Motor neuron (in vitro differentiated cells): ENCODE measurements at regions not wholly inside any gene's neighbourhood (a gene's known extent, or its start where the extent isn't known, plus 50 kb on each side); places are given as distances from the start of the nearest gene placed in this dataset.
"Not testable (repeated sequence)": the region's sequence is repeated elsewhere in the genome, so short reads cannot be mapped to it uniquely, and the experiment has no call there.

Experiments
- ATAC-seq, 8 experiments: fragments of 200-7000 bp; cut with Tn5 transposase; replicated peaks in 6 of 8; 2 replicates each; pipeline ENCODE4 v1.8.0; 2021; ENCODE audit warnings: mild to moderate bottlenecking in 8 of 8, moderate library complexity in 8 of 8
- H3K27ac ChIP-seq, 2 donors: fragments of 250-450 bp; sonication (Bioruptor Pico); 2 replicates each; pipeline ENCODE4 v1.9.0; 2021; ENCODE audit warnings: antibody characterized with exemption in 2 of 2, mild to moderate bottlenecking in 2 of 2, moderate library complexity in 1 of 2
- H3K4me1 ChIP-seq, 2 donors: fragments of 250-450 bp; sonication (Bioruptor Pico); replicated peaks in 1 of 2; 2 replicates each; pipeline ENCODE4 v1.6.1; 2021; ENCODE audit warnings: antibody characterized with exemption in 2 of 2, mild to moderate bottlenecking in 2 of 2, moderate library complexity in 1 of 2
- H3K4me3 ChIP-seq, 5 donors: fragments of 250-450 bp; sonication (Bioruptor Pico); 2 replicates each; pipeline ENCODE4 v1.9.0; 2021; ENCODE audit warnings: antibody characterized with exemption in 5 of 5, mild to moderate bottlenecking in 5 of 5, moderate library complexity in 4 of 5
- WGBS, 10 experiments: fragments of 450-650 bp; shearing (Covaris generic); methylation state at CpG; one replicate each; pipeline ENCODE4 v1.0.0; 2022; 5-methylcytosine and 5-hydroxymethylcytosine counted together
- in situ Hi-C, 9 experiments: fragments of 400-800 bp; cut with MboI; loops; one replicate each; pipeline ENCODE4 v1.15.0; 2021; ENCODE audit warnings: low sequenced_read_pairs in 9 of 9, low pct_unique_long_range_greater_than_20kb in 2 of 9; ENCODE audit not compliant: unreplicated experiment in 9 of 9

DNA sequence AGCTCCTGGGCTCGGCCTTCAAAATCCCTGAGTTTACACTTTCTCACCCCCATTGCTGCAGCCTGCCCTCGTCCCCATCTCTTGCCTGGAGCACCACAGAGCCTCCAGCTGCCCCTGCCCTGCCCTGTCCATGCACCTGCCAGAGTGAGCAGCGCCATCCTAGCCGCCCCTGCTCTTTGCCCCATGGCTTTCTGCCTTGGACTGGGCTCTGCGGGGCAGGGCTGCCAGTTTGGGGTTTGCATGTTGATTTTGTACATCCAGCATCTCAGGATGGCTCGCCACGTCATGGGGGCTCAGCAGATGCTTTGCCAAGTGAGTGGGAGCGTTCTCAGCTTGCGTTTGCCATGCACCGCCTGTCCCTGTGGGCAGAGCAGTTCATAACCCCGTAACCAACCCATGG lies 67.1 kb upstream of the HGFAC start:
- Histone ChIP-seq H3K27ac (no peak overlapping the region), H3K4me3 (no peak overlapping the region), H3K4me1 (peaks cover 32 to 34% of the 10 kb centered on the region in 2 donors)
- in situ Hi-C loops = no loop called here
- WGBS, 10 experiments = 100% methylated on average over 1 to 5 of the region's 11 CpGs; no CpG with 5 or more reads in 7 of the 10 experiments
- ATAC-seq = no peak

- in situ Hi-C loops = no loop called here
- Histone ChIP-seq H3K27ac (no peak overlapping the region), H3K4me1 (peaks cover 22 to 27% of the 10 kb centered on the region in 2 donors), H3K4me3 (no peak overlapping the region)
- 5 to 100% (median 85%) methylated on average over 1 to 6 of the region's 7 CpGs; no CpG with 5 or more reads in 2 of the 10 experiments for WGBS, 10 experiments
- ATAC-seq = peak in 2 of 8 experiments; percentile 26 to 35
These were observed 66.1 kb upstream of the HGFAC start for GRCh38 chr4:3375688-3376087.

DNA sequence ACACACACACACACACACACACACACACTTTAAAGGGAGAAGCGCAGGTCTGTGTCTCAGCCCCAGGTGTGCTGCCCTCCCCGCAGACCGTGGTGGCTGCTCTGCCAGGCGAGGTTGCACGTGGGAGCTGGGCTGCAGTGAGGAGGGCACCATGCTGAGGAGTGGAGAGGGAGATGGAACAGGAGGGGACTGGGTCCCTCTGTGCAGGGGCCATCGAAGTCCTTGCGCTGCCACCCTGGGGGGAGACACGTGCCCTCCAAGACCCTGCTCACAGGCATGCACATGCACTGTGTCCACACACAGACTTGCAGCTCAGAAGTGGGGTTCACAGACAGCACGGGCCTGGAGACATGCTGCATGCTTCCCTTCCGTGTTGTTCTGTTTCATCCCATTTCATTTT lies 65.5 kb upstream of the HGFAC start:
- 67 to 100% (median 100%) methylated on average over 1 to 3 of the region's 10 CpGs; no CpG with 5 or more reads in 5 of the 10 experiments for WGBS, 10 experiments
- no peak overlapping the region for H3K4me3 ChIP-seq

DNA sequence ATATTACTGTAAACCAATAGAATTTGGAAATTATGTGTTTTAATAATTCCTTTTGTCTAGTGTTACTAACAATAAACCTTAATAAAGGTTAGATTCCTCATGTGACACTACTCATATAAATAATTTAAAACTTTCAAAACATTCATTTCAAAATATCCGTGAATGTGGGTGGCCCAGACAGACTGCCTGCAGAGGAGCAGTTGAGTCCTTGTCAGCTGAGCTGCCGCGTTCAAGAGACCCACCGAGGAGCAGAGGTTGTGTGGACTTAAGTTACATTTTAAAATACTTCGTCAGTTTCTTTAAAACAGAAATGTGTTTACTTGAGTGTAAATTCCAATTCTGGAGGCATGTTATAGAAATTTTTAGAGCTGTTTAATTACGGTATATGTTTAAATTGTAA lies 64.2 kb upstream of the HGFAC start:
- in situ Hi-C loops = no loop called here
- 91 to 100% (median 96%) methylated on average over 3 to 6 of the region's 6 CpGs for WGBS, 10 experiments
- Histone ChIP-seq H3K4me3 (no peak overlapping the region), H3K27ac (no peak overlapping the region), H3K4me1 (peaks cover 5 to 9% of the 10 kb centered on the region in 2 donors)
- ATAC-seq = no peak

More for the DNA sequence above, 65.5 kb upstream of the HGFAC start:
- H3K4me1 ChIP-seq = peaks cover 16 to 22% of the 10 kb centered on the region in 2 donors
- ATAC-seq = no peak
- in situ Hi-C loops = no loop called here
- H3K27ac ChIP-seq = no peak overlapping the region

DNA sequence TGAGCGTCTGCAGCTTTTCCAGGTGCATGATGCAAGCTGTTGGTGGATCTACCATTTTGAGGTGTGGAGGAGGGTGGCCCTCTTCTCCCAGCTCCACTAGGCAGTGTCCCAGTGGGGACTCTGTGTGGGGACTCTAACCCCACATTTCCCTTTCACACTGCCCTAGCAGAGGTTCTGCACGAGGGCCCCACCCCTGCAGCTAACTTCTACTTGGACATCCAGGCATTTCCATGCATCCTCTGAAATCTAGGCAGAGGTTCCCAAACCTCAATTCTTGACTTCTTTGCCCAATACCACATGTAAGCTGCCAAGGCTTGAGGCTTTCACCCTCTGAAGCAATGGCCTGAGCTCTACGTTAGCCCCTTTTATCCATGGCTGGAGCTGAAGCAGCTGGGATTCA lies 61.4 kb upstream of the HGFAC start:
- ATAC-seq, H3K4me3 ChIP-seq, H3K4me1 ChIP-seq, H3K27ac ChIP-seq, in situ Hi-C loops: not testable (repeated sequence)
- 80 to 100% (median 92%) methylated on average over 1 to 2 of the region's 3 CpGs; no CpG with 5 or more reads in 3 of the 10 experiments for WGBS, 10 experiments

DNA sequence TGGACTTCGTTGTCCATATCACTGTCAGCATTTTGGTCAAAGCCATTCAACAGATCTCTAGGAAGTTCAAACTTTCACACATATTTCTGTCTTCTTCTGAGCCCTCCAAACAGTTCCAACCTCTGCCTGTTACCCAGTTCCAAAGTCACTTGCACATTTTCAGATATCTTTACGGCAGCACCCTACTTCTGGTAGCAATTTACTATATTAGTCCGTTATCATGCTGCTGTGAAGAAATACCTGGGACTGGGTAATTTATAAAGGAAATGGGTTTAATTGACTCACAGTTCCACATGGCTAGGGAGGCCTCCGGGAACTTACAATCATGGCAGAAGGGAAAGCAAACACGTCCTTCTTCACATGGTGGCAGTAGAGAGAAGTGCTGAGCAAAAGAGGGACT lies 60.6 kb upstream of the HGFAC start:
- H3K27ac ChIP-seq, ATAC-seq, H3K4me1 ChIP-seq, in situ Hi-C loops, H3K4me3 ChIP-seq: not testable (repeated sequence)
- WGBS, 10 experiments = 71 to 100% (median 94%) methylated on average over 2 to 5 of the region's 5 CpGs; no CpG with 5 or more reads in 2 of the 10 experiments

GRCh38 chr4:3382251-3382650 lies 59.5 kb upstream of the HGFAC start:
- in situ Hi-C loops = no loop called here
- ATAC-seq = no peak

GRCh38 chr4:3384391-3384770 lies 57.4 kb upstream of the HGFAC start:
- ATAC-seq = no peak
- H3K27ac ChIP-seq = no peak overlapping the region
- no peak overlapping the region for H3K4me3 ChIP-seq
- WGBS, 10 experiments = 60 to 100% (median 92%) methylated on average over 1 to 7 of the region's 7 CpGs; no CpG with 5 or more reads in 4 of the 10 experiments
- peaks cover 21 to 30% of the 10 kb centered on the region in 2 donors for H3K4me1 ChIP-seq
- in situ Hi-C loops = no loop called here

More at GRCh38 chr4:3382251-3382650, 59.5 kb upstream of the HGFAC start:
- H3K27ac ChIP-seq = no peak overlapping the region
- H3K4me3 ChIP-seq = no peak overlapping the region
- peaks cover under 1 to 9% of the 10 kb centered on the region in 2 donors for H3K4me1 ChIP-seq
- WGBS, 10 experiments = 75 to 100% (median 90%) methylated on average over 1 to 5 of the region's 6 CpGs; no CpG with 5 or more reads in 2 of the 10 experiments

DNA sequence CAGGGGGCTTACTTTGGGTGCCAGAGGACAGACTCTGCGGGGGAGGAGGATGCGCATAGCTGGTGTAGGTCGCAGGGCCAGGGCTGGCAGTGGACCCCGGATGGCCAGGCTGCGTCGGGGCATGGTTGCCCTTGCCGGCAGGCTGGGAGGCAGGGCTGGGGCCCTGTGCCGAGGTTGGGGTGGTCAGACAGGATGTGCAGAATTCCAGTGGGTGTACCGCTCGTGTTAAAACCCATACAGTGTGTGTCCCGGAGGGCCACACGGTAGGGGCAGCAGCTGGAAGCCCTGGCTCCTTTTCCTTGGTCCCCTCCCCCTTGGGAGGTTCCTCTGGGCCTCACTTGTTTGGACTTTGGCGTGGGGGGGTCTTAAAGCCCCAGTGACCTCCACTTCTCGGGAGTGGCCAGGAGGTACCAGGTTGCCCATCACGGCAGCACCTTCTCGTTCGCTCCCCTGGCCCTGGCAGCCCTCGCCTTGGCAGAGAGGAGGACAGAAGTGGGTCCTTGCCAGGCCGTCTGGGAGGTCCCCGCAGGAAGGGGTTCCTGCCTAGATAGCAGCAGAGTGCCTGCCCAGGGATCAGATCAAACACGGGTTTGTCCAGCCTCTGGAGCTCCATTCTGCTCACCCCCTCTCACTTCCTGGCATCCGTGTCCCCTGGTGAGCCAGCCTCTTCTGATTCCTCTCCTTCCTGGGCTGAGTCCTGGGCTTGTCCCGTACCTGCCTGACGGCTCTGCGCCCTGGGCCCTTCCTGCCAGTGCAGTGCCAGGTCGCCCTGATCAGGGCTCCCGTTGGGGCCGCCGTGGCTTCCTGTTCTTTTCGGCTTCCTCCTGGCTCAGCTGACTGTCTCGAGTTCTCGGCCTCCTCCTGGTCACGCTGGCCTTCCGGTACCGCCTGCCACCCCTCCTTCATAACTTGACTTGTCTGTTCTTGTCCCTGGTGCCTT lies 56.7 kb upstream of the HGFAC start:
- no peak for ATAC-seq
- Histone ChIP-seq H3K4me1 (peaks cover 27 to 37% of the 10 kb centered on the region in 2 donors), H3K27ac (no peak overlapping the region), H3K4me3 (no peak overlapping the region)
- in situ Hi-C loops = no loop called here
- WGBS, 10 experiments = 87 to 100% (median 95%) methylated on average over 1 to 18 of the region's 35 CpGs; no CpG with 5 or more reads in 4 of the 10 experiments

DNA sequence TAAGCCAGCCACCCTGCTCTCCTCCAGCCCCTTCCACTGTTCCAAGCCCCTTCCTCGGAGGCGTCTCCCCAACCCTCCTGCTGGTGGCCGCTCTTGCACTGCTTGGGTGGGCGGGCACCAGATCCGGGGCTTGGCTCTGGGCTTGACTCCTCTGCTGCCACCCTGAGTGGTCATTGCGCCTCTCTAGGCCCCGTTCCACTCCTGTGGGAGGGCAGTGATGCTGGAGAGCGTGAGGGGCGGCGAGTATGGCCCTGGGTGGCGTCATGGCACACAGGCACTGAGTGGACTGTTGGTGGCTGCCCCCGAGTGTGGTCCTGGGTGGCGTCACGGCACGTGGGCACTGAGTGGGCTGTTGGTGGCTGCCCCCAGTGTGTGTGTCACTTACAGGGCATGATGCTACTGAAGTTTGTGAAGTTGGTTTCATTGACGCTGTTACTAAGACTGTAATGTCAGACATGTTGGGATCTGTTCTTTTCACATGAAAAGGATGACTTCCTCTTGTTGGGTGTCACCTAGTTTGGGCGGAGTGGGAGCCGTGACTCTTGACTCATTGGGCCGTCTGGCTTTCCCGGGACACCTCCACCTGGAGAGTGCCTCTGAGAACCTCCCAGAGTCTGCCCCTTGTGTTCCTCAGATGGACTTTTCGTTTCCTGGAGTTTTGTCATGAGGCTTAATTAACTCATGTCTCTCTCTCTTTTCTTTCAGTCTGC lies 55.9 kb upstream of the HGFAC start:
- no peak for ATAC-seq
- Histone ChIP-seq H3K4me1 (peaks cover 36 to 43% of the 10 kb centered on the region in 2 donors), H3K27ac (no peak overlapping the region), H3K4me3 (no peak overlapping the region)
- in situ Hi-C loops = no loop called here
- 93 to 100% (median 96%) methylated on average over 1 to 6 of the region's 21 CpGs; no CpG with 5 or more reads in 4 of the 10 experiments for WGBS, 10 experiments

GRCh38 chr4:3386526-3386925 lies 55.2 kb upstream of the HGFAC start:
- Histone ChIP-seq H3K4me1 (peaks cover 39 to 45% of the 10 kb centered on the region in 2 donors), H3K4me3 (no peak overlapping the region), H3K27ac (no peak overlapping the region)
- 20 to 95% (median 70%) methylated on average over 1 to 8 of the region's 9 CpGs for WGBS, 10 experiments
- in situ Hi-C loops = no loop called here
- no peak for ATAC-seq

- peaks cover 39 to 50% of the 10 kb centered on the region in 2 donors for H3K4me1 ChIP-seq
- ATAC-seq = no peak
- in situ Hi-C loops = no loop called here
- no peak overlapping the region for H3K4me3 ChIP-seq
- 20 to 94% (median 64%) methylated on average over 2 to 10 of the region's 15 CpGs; no CpG with 5 or more reads in 1 of the 10 experiments for WGBS, 10 experiments
- H3K27ac ChIP-seq = no peak overlapping the region
These were observed 54.4 kb upstream of the HGFAC start for GRCh38 chr4:3387154-3387942.
